ENCODE measurements at regions not wholly inside any gene's neighbourhood (a gene's known extent, or its start where the extent isn't known, plus 50 kb on each side); places are given as distances from the start of the nearest gene placed in this dataset.
"Not testable (repeated sequence)": the region's sequence is repeated elsewhere in the genome, so short reads cannot be mapped to it uniquely, and the experiment has no call there.

- DNase-seq (ENCODE audit: low spot score), result not testable (repeated sequence)
Observed at GRCh38 chr1:214095896-214096295, 108.1 kb downstream of the PROX1 start.

GRCh38 chr1:214101246-214101645 is 113.5 kb downstream of the PROX1 start:
- no peak for DNase-seq (ENCODE audit: low spot score)

GRCh38 chr1:214101828-214102227 is 114.1 kb downstream of the PROX1 start:
- no peak for DNase-seq (ENCODE audit: low spot score)

GRCh38 chr1:214102907-214103306 is 115.1 kb downstream of the PROX1 start:
- no peak for DNase-seq (ENCODE audit: low spot score)

- DNase-seq (ENCODE audit: low spot score), result no peak
Observed at GRCh38 chr1:214103778-214104177, 116.0 kb downstream of the PROX1 start.

DNA sequence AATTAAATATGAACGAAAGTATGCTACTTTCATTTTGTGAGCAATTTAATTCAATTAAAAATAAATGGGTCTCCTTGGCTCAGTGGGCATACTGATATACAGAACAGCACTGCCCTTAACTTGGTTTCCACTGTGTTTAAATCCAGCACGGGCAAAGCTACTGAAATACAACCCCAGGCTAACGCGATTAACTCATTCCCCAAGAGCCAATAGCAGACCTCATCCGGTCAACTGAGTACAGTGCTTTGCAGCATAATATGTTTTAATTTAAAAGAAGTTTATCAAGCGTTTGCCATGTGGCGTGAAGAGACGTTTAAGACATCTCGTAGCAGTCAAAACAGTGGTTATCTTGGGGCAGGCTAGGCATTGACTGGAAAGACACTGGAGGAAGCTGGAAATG is 118.6 kb downstream of the PROX1 start:
- DNase-seq (ENCODE audit: low spot score), result no peak

DNA sequence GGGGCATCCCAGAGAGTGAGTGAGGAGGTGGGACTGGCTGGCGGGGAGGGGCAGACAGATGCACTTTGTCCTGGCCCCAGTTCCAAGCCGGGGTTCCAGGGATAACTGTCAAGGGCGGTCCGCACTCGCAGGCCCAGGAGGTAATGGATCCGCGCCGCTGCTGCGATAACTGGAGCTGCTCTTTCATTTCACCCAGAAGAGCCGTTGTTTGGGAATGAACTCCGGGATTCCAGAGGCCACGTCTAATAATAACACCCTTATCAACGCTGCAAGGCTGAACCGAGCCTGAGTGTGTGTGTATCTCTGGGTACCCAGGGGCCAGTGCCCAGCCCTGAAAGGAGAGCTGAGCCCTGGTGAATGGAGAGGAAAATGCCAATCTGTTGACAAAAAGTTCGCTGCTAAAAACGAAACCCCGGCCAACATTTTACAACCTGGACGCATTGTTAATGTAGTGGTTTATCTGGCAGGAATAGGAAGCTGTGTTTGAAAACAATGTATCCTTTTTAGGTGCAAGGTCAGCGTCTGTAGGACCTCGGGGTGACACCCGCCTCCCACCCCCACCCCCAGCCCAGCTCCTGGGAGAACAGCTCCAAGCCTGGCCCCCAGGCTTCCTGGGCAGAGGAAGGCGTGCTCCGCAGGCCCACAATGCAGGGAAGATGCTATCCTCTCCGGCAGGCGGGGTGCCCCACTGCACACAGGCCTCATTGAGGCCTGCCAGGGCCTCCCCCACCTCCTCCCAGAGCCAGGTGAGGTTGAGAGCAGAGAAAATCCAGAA is 119.7 kb downstream of the PROX1 start:
- peak; percentile 16 for DNase-seq (ENCODE audit: low spot score)

GRCh38 chr1:214108097-214108446 is 120.3 kb downstream of the PROX1 start:
- no peak for DNase-seq (ENCODE audit: low spot score)

DNA sequence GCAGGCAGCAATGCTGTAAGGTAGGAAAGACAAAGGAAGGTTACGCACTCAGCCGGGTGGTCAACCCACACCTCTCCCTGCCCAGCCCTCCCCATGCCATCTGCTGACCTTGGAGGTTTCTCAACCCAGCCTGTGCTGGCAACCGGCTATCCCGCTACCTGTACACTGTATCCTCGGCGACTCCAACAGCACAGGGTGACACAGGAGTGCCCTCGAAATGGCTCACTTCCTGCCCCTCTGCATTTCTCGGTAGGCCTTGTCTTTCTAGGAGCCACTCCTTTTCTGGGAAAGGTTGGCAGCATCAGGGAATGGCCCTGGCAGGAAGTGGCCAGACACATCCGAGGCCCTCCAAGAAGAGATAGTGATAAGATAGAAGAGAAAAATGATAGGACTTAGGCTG is 124.0 kb downstream of the PROX1 start:
- no peak for DNase-seq (ENCODE audit: low spot score)

DNA sequence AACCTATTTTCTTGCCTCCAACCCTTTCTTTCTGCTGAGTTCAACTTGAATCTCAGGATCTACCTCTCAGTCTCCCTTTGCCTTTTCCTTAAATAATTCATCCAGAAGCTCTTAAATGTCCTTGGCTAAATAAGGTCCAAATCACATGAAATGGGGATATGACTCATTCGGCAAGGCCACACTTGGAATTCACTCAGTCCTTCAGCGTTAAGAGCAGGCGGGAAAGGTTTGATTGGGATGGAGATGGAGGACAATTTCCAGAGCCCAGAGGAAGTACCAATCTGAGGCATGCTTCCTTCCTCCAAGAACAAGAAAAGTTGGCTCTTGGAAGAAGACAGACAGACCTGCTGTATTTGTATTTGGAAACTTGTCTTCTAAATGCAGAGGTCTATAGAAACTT is 128.5 kb downstream of the PROX1 start:
- no peak for DNase-seq (ENCODE audit: low spot score)

DNA sequence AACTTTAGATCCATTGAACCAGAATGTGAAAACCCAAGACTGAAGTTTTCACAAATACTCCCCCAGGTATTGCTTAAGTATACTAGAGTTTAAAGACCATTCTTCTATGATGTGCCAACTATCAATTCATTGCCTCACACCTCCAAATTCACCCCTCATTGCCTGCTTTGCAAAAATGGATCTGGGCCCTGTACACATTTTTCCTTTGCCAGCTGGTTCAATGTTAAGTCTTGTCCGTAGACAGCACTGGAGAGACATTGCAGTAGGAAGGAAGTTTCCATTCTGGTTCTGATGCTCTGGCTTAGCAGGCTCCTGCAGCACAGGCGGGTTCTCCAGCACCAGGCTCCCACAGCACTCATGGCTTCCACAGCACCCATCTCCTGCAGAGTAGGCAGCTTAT is 130.0 kb downstream of the PROX1 start:
- DNase-seq (ENCODE audit: low spot score), result no peak

DNA sequence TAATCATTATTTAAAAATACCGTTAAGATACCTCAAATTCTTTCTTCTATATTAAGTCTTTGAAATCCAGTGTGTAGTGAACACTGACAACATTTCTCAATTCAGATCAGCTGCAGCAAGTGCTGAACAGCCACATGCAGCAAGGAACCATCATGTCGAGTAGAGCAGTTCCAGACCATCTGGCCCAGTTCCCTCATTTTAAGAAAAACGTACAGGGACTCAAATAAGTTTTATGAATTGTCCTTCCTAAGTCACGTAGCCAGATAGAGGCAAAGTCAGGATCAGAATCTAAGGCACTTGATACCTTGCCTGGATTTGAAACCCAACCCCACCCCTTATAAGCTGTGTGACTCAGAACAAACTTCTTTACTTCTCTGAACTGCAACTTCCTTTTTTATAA is 132.4 kb downstream of the PROX1 start:
- DNase-seq (ENCODE audit: low spot score), result no peak

- DNase-seq (ENCODE audit: low spot score), result no peak
Observed at GRCh38 chr1:214120951-214121350, 133.2 kb downstream of the PROX1 start.

- no peak for DNase-seq (ENCODE audit: low spot score)
Observed at GRCh38 chr1:214122110-214122509, 134.3 kb downstream of the PROX1 start.

- peak; percentile 74 for DNase-seq (ENCODE audit: low spot score)
Observed at GRCh38 chr1:214123061-214123784, 135.4 kb downstream of the PROX1 start.

GRCh38 chr1:214124281-214124805 is 136.6 kb downstream of the PROX1 start:
- no peak for DNase-seq (ENCODE audit: low spot score)

DNA sequence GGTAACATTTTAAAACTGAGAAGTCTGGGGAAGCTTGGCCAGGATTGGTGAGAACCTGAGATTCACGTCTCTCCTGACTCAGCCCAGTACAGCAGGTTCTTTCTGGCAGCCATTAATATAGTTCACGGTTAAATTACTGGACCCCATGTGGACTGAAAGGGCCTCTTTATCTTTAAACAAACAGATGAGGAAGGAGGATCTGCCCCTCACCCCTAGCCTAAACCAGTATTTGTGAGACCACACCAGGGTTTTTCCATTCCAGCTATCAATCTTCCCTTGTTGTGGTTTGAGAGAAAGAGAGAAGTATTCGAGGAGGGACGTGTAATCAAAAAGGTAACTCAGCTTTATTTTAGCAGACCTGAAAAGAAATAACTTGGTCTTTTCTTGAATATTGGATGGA is 137.1 kb downstream of the PROX1 start:
- DNase-seq (ENCODE audit: low spot score), result no peak

DNA sequence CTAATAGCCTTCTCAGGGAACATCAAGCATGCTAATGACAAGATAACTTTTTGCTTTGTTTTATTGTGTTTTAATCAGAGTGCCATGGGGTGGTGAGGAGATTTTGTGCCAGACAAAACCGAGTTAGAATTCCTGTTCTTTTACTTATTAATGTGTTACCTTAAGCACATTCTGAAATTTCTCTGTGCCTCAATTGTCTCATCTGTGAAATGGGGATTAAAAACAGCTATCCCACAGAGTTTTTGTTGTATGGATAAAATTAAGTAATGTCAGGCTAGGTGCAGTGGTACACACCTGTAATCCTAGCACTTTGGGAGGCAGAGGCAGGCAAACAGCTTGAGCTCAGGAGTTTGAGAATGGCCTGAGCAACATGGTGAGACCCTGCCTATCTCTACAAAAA is 138.0 kb downstream of the PROX1 start:
- no peak for DNase-seq (ENCODE audit: low spot score)

DNA sequence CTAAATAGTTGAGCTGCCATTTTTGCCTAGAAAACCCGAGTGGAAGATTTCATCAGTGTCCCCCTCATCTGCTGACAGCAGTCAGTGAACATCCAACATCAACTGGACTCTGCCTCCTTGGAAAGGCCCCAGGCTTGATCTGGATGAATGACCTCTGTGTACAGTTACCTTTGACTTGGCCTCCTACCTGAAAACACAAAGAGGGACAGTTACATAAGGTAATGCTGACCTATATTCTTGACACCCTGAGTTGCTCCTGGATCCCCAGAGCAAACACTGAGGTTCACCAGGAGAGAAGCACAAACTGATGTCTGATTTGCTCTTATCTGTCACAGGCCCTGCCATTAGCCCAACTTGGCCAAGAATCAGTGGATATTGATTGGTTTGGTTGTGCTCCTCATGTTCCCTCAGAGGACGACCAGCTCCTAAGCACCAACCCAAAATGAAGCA is 138.9 kb downstream of the PROX1 start:
- DNase-seq (ENCODE audit: low spot score), result no peak

GRCh38 chr1:214127705-214128104 is 139.9 kb downstream of the PROX1 start:
- no peak for DNase-seq (ENCODE audit: low spot score)

GRCh38 chr1:214135886-214136285 is 145.1 kb upstream of the SMYD2 start:
- DNase-seq (ENCODE audit: low spot score), result no peak

- DNase-seq (ENCODE audit: low spot score), result no peak
Observed at GRCh38 chr1:214136324-214136919, 144.5 kb upstream of the SMYD2 start.

GRCh38 chr1:214141486-214141885 is 139.5 kb upstream of the SMYD2 start:
- no peak for DNase-seq (ENCODE audit: low spot score)

Data from GM03348 (cell line).